GM12875 (cell line): ENCODE measurements at regions not wholly inside any gene's neighbourhood (a gene's known extent, or its start where the extent isn't known, plus 50 kb on each side); places are given as distances from the start of the nearest gene placed in this dataset.

ENCODE experiments used
- H3K4me3 ChIP-seq: one replicate; pipeline ENCODE4 v1.5.1; 2011; ENCODE audit warnings: low read depth, low read length, control low read depth
- TF ChIP-seq, protein P1 (sequence below): IDR thresholded peaks from 2 replicates; pipeline ENCODE4 v1.5.1; 2011; ENCODE audit warnings: low read depth, mild to moderate bottlenecking, control low read depth, inconsistent platforms, low read length, moderate library complexity, borderline replicate concordance; ENCODE audit not compliant: insufficient read depth

DNA sequence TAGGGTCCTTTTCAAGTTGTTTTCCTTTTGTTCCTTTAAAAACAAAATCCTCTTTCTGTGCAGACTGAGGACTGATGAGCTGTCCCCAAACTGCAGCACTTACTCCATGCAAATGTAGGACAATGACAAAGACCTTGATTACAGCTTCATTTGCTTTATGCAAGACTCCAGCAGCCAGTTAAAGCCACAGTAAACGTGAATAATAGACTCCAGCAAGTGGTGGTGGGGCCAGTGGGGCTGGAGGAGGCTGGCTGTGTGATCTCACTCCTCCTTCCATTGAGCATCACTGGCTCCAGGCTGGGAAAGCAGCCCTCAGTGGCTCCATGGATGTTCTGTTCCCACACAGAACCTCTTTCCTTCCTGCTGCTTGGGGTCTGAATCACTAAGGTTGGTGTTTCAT, 306.0 kb upstream of the CELF4 start:
- no peak overlapping the region for H3K4me3 ChIP-seq
- TF ChIP-seq, protein P1, sequence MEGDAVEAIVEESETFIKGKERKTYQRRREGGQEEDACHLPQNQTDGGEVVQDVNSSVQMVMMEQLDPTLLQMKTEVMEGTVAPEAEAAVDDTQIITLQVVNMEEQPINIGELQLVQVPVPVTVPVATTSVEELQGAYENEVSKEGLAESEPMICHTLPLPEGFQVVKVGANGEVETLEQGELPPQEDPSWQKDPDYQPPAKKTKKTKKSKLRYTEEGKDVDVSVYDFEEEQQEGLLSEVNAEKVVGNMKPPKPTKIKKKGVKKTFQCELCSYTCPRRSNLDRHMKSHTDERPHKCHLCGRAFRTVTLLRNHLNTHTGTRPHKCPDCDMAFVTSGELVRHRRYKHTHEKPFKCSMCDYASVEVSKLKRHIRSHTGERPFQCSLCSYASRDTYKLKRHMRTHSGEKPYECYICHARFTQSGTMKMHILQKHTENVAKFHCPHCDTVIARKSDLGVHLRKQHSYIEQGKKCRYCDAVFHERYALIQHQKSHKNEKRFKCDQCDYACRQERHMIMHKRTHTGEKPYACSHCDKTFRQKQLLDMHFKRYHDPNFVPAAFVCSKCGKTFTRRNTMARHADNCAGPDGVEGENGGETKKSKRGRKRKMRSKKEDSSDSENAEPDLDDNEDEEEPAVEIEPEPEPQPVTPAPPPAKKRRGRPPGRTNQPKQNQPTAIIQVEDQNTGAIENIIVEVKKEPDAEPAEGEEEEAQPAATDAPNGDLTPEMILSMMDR: no peak

DNA sequence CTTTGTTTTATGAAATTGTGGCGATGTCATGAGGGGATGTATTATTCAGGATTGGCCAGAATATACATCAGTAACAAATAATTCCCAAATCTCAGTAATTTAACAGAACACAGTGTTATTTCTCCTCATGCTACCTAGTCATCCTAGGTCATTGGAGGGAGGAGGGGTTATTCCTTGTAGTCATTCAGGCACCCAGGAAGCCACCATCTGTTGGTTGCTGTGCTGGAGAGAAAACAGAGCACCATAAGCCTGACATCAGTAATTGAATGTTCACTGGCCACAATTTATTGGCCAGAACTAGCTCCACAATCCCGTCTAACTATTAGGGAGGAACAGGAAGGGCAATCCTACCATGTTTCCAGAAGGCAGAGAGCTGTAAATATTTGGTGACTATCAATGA, 303.5 kb upstream of the CELF4 start:
- no peak overlapping the region for H3K4me3 ChIP-seq
- TF ChIP-seq, protein P1: no peak

DNA sequence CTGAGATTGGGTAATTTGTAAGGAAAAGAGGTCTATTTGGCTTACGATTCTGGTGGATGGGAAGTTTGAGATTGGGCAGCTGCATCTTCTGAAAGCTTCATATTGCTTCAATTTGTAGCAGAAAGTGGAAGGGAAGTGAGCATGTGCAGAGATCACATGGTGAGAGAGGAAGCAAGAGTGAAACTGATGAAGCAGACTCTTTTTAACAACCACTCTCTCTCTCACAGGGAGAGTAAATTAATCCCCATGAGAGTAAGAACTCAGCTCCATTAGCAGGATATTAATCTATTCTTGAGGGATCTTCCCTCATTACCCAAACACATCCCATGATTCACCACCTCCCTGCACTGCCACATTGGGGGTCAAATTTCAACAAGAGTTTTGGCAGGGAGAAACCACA, 298.5 kb upstream of the CELF4 start:
- no peak overlapping the region for H3K4me3 ChIP-seq
- TF ChIP-seq, protein P1: no peak

DNA sequence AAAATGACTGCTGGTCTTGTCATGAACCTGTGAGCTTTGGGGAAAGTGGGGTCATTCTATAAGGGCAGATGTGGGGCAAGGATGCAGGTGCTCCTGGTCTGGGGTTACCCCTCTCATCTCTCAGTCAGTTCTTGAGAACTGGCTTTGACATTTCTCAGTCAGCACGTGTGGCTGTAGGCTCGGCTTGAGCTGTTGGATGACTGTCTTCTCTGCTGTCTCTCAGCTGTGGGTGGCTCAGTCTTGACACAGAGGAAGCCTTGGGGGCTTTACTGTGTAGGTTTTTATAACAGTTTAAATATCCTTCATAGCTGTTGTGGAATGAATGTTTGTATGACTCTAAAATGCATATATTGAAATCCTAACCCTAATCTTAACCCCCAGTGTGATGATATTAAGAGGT, 296.4 kb upstream of the CELF4 start:
- H3K4me3 ChIP-seq: no peak overlapping the region
- TF ChIP-seq, protein P1: no peak

DNA sequence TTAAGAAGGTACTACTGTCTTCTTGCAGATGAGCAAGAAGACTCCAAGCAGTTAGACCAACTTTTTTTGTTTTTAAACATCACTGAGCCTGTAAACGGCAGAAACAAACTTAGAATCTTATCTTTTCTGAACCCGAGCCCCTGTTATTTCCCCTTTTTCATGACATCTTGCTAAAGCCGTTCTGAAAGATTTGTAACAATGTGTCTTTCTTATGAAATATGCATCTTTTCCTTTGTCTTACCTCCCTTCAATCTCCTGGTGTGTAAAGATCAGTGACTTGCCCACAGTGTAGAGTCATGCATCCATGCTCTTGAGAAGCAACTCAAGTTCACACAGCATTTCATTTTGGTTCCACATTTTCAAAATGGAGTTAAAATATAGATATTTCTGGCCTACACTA, 288.8 kb upstream of the CELF4 start:
- H3K4me3 ChIP-seq: no peak overlapping the region
- TF ChIP-seq, protein P1: no peak

DNA sequence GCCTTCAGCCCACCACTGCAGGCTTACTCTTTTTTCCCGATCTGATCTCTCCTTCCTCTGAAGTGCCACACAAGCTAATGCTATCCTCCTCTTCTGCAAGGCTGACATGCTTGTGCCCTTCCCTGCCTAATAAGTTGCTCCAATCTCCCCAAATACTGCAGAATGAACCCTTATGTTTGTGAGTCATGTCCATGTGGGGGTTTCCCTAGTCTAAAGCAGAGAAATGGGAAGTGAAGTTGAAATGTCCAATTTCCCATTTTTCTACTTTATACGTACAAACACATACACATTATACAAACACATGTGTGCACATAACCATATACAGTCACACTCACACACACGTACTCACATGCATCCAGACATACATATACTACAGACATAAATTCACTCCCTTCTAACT, 288.1 kb upstream of the CELF4 start:
- TF ChIP-seq, protein P1: no peak
- H3K4me3 ChIP-seq: no peak overlapping the region

DNA sequence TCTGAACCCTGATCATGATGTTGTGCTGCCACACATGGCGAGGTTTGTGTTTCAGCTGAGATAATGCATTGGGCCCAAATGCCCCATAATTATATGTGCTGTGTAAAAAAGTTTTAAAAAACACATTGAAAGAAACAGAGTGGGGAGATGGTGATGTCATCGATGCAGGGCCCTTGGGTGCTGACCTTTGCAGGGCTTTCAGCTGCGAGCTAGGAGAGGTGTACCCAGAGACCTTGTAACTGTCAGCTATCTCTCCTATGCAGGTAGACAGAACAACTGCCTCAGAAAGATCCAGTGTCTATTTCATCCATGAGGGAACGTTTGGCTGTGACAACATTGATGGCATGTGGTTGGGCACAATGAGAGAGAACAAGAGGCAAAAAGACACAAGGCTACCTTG, 286.9 kb upstream of the CELF4 start:
- TF ChIP-seq, protein P1: no peak
- no peak overlapping the region for H3K4me3 ChIP-seq
